ENCODE measurements at regions not wholly inside any gene's neighbourhood (a gene's known extent, or its start where the extent isn't known, plus 50 kb on each side); places are given as distances from the start of the nearest gene placed in this dataset.

GRCh38 chr2:7835151-7835550 lies 846.7 kb upstream of the ID2 start:
- Histone ChIP-seq H3K4me3 (no peak overlapping the region), H3K36me3 (no peaks in the 10 kb centered on the region), H3K4me1 (peaks cover 11 to 37% (median 28%) of the 10 kb centered on the region in 10 experiments), H3K27me3 (no peaks in the 10 kb centered on the region), H3K27ac (peak overlapping the region in 5 of 11 experiments; percentile 0 to 25 (median 3); a peak in 2 of 22 replicates), H3K9me3 (replicated peaks in 1 of 11) (peaks cover under 1 to 12% (median 2%) of the 10 kb centered on the region in 11 experiments; a peak in 16 of 22 replicates), H3K4me2 (peak overlapping the region; percentile 5 to 69 (median 61); a peak in 20 of 22 replicates), H4K20me1 (no peaks in the 10 kb centered on the region), H3K9ac (no peak overlapping the region)
- no peak for TF ChIP-seq Cebpa-rat (IDR thresholded peaks at IDR 0.05)

GRCh38 chr2:7835693-7836680 lies 845.9 kb upstream of the ID2 start:
- TF ChIP-seq Cebpa-rat (IDR thresholded peaks at IDR 0.05), result no peak
- H3K27ac ChIP-seq, result peak overlapping the region in 4 of 11 experiments; percentile 0 to 25 (median 10); a peak in 4 of 22 replicates
- peaks cover 9 to 21% (median 10%) of the 10 kb centered on the region in 11 experiments for H3K9me3 ChIP-seq (replicated peaks in 1 of 11)
- H4K20me1 ChIP-seq, result no peaks in the 10 kb centered on the region
- peaks cover 11 to 37% (median 28%) of the 10 kb centered on the region in 10 experiments for H3K4me1 ChIP-seq
- H3K4me2 ChIP-seq, result peak overlapping the region; percentile 3 to 69 (median 61); a peak in 21 of 22 replicates
- no peak overlapping the region for H3K4me3 ChIP-seq
- H3K27me3 ChIP-seq, result no peaks in the 10 kb centered on the region
- H3K9ac ChIP-seq, result no peak overlapping the region
- H3K36me3 ChIP-seq, result no peaks in the 10 kb centered on the region

DNA sequence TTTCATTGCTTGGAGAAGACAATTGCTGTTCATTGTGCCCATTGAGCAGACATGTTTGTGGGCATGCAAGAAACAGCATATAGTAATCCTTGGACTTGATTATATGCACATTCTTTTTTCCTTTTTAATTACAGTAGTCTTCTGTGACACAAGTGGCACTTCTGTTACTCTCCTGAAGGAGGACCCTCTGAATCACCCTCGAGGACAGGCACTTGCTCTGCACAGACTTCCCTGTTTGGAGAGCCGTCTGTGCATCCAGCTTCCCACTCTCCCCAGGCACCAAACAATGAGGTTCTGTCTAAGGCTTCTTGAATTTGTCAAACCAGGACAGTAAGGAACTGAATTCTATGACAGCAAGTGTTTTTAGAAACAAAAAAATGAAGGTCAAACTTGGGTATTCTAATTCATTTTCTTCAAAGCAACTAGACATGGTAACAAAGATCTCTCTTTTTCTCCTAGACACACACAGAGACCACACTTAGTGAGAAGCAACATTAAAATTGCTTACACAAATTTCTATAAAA lies 844.6 kb upstream of the ID2 start:
- Histone ChIP-seq H3K36me3 (no peaks in the 10 kb centered on the region), H3K4me1 (peaks cover 11 to 37% (median 29%) of the 10 kb centered on the region in 10 experiments)

GRCh38 chr2:7838669-7839068 lies 843.2 kb upstream of the ID2 start:
- H3K4me3 ChIP-seq, result no peak overlapping the region
- peaks cover 11 to 35% (median 28%) of the 10 kb centered on the region in 10 experiments for H3K4me1 ChIP-seq
- H3K9me3 ChIP-seq (replicated peaks in 1 of 11), result peaks cover 11 to 25% (median 15%) of the 10 kb centered on the region in 11 experiments
- H4K20me1 ChIP-seq, result no peaks in the 10 kb centered on the region
- H3K27me3 ChIP-seq, result no peaks in the 10 kb centered on the region
- no peak overlapping the region for H3K4me2 ChIP-seq
- H3K27ac ChIP-seq, result no peak overlapping the region
- H3K36me3 ChIP-seq, result no peaks in the 10 kb centered on the region
- no peak overlapping the region for H3K9ac ChIP-seq
- no peak for TF ChIP-seq Cebpa-rat (IDR thresholded peaks at IDR 0.05)

More for the DNA sequence above, 844.6 kb upstream of the ID2 start:
- Histone ChIP-seq H3K4me2 (peak overlapping the region in 1 of 11 experiments; percentile 22; a peak in 1 of 22 replicates), H3K4me3 (no peak overlapping the region), H3K27me3 (no peaks in the 10 kb centered on the region), H4K20me1 (no peaks in the 10 kb centered on the region), H3K9me3 (replicated peaks in 1 of 11) (peaks cover 11 to 25% (median 15%) of the 10 kb centered on the region in 11 experiments), H3K9ac (no peak overlapping the region), H3K27ac (no peak overlapping the region)
- no peak for TF ChIP-seq Cebpa-rat (IDR thresholded peaks at IDR 0.05)

GRCh38 chr2:7840651-7841380 lies 841.0 kb upstream of the ID2 start:
- TF ChIP-seq Cebpa-rat (IDR thresholded peaks at IDR 0.05), result no peak
- Histone ChIP-seq H3K4me3 (no peak overlapping the region), H3K36me3 (no peaks in the 10 kb centered on the region), H3K4me1 (peaks cover 4 to 30% (median 22%) of the 10 kb centered on the region in 10 experiments), H3K27me3 (no peaks in the 10 kb centered on the region), H3K9ac (no peak overlapping the region), H3K4me2 (no peak overlapping the region), H4K20me1 (no peaks in the 10 kb centered on the region), H3K27ac (no peak overlapping the region), H3K9me3 (replicated peaks in 1 of 11) (peaks cover 11 to 19% (median 15%) of the 10 kb centered on the region in 11 experiments)

GRCh38 chr2:7841751-7842150 lies 840.1 kb upstream of the ID2 start:
- H3K27ac ChIP-seq, result no peak overlapping the region
- no peaks in the 10 kb centered on the region for H3K27me3 ChIP-seq
- no peaks in the 10 kb centered on the region for H3K36me3 ChIP-seq
- no peak overlapping the region for H3K9ac ChIP-seq
- H4K20me1 ChIP-seq, result no peaks in the 10 kb centered on the region
- peaks cover 0 to 23% (median 16%) of the 10 kb centered on the region in 10 experiments; a peak in 16 of 20 replicates for H3K4me1 ChIP-seq
- TF ChIP-seq Cebpa-rat (IDR thresholded peaks at IDR 0.05), result no peak
- H3K9me3 ChIP-seq (replicated peaks in 1 of 11), result peaks cover 11 to 19% (median 15%) of the 10 kb centered on the region in 11 experiments
- no peak overlapping the region for H3K4me2 ChIP-seq
- no peak overlapping the region for H3K4me3 ChIP-seq

GRCh38 chr2:7844414-7844965 lies 837.4 kb upstream of the ID2 start:
- TF ChIP-seq Cebpa-rat (IDR thresholded peaks at IDR 0.05), result no peak
- Histone ChIP-seq H3K9ac (no peak overlapping the region), H3K27ac (no peak overlapping the region), H4K20me1 (no peaks in the 10 kb centered on the region), H3K4me1 (peaks cover 0 to 19% (median 15%) of the 10 kb centered on the region in 10 experiments; a peak in 16 of 20 replicates), H3K36me3 (no peaks in the 10 kb centered on the region), H3K27me3 (no peaks in the 10 kb centered on the region), H3K4me3 (no peak overlapping the region), H3K4me2 (peak overlapping the region in 5 of 11 experiments; percentile 19 to 62 (median 44); a peak in 6 of 22 replicates), H3K9me3 (replicated peaks in 1 of 11) (peaks cover 11 to 19% (median 14%) of the 10 kb centered on the region in 11 experiments)

DNA sequence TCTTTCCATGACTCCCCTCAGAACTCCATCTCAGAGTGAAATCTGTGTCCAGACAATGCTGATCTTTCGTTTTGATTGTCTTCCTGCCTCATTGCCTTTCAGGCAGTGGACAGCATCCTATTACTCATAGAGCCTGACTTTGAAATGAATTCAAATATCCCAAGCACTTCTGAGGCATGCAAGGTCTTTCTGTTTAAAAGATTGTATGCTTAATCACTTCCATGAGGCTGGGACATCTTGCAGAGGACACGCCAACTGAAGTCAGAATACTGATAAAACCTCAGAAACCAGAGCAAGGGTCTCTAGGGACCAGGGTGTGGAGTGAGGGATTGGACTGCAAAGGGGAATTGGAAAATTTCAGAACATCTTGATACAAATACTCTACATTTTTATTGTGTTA lies 836.5 kb upstream of the ID2 start:
- Histone ChIP-seq H3K27me3 (no peaks in the 10 kb centered on the region), H3K9ac (no peak overlapping the region), H3K9me3 (replicated peaks in 1 of 11) (peaks cover 9 to 16% (median 11%) of the 10 kb centered on the region in 11 experiments), H3K36me3 (no peaks in the 10 kb centered on the region), H3K4me1 (peaks cover 0 to 19% (median 15%) of the 10 kb centered on the region in 10 experiments; a peak in 16 of 20 replicates), H3K4me2 (peak overlapping the region; percentile 18 to 72 (median 60); a peak in 19 of 22 replicates), H3K27ac (0 out of 22 replicates have a peak overlapping the region, but pooled peaks of 1 of the 11 experiments have one; percentile 5), H4K20me1 (no peaks in the 10 kb centered on the region), H3K4me3 (no peak overlapping the region)
- no peak for TF ChIP-seq Cebpa-rat (IDR thresholded peaks at IDR 0.05)

Data from BLaER1 treated with 17β-estradiol and CSF1 and Interleukin-3, amounts not matched to agents 10 nM and 100 nM (cell line).